WI38 (cell line): ENCODE measurements at regions not wholly inside any gene's neighbourhood (a gene's known extent, or its start where the extent isn't known, plus 50 kb on each side); places are given as distances from the start of the nearest gene placed in this dataset.

ENCODE experiments used
- H3K4me3 ChIP-seq: 2 replicates; pipeline ENCODE4 v1.5.1; 2011; ENCODE audit warnings: low read depth, mild to moderate bottlenecking, control low read depth, low read length
- TF ChIP-seq, protein P1 (sequence below): IDR thresholded peaks from 2 replicates; pipeline ENCODE4 v1.5.1; 2012; ENCODE audit warnings: low read depth, mild to moderate bottlenecking, control low read depth, low read length

- TF ChIP-seq, protein P1, sequence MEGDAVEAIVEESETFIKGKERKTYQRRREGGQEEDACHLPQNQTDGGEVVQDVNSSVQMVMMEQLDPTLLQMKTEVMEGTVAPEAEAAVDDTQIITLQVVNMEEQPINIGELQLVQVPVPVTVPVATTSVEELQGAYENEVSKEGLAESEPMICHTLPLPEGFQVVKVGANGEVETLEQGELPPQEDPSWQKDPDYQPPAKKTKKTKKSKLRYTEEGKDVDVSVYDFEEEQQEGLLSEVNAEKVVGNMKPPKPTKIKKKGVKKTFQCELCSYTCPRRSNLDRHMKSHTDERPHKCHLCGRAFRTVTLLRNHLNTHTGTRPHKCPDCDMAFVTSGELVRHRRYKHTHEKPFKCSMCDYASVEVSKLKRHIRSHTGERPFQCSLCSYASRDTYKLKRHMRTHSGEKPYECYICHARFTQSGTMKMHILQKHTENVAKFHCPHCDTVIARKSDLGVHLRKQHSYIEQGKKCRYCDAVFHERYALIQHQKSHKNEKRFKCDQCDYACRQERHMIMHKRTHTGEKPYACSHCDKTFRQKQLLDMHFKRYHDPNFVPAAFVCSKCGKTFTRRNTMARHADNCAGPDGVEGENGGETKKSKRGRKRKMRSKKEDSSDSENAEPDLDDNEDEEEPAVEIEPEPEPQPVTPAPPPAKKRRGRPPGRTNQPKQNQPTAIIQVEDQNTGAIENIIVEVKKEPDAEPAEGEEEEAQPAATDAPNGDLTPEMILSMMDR, result no peak
- no peak overlapping the region for H3K4me3 ChIP-seq
Measured at GRCh38 chr10:94220717-94221116, 142.0 kb downstream of the NOC3L start.

- TF ChIP-seq, protein P1, result no peak
- no peak overlapping the region for H3K4me3 ChIP-seq
Measured at GRCh38 chr10:94223702-94224370, 138.9 kb downstream of the NOC3L start.

DNA sequence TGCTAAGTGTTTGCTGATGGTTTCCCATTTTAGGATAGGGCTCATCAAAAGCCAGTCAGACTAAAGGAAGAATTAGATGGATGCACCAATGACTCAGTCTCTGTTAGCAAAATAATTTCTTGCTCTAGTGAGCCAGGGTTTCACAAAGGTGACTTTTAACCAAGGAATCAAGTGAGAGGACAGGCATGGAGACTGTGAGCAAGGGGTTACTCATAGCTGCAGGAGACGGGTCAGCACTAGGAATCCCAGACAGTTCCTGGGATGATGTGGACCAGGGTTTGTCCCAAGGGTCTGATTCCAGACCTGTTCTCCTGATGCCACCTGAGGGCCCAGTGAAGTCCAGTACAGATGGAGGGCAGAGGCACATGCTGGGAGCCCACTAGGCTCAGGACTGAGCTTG lies 138.1 kb downstream of the NOC3L start:
- TF ChIP-seq, protein P1, result no peak
- H3K4me3 ChIP-seq, result no peak overlapping the region

GRCh38 chr10:94225589-94225988 lies 137.2 kb downstream of the NOC3L start:
- TF ChIP-seq, protein P1, result peak; percentile 19; the same call in 1 of the 2 replicates
- no peak overlapping the region for H3K4me3 ChIP-seq

- TF ChIP-seq, protein P1, result no peak
- H3K4me3 ChIP-seq, result no peak overlapping the region
Measured at GRCh38 chr10:94230134-94230785, 132.5 kb downstream of the NOC3L start.

GRCh38 chr10:94232711-94233383 lies 129.9 kb downstream of the NOC3L start:
- TF ChIP-seq, protein P1, result no peak
- no peak overlapping the region for H3K4me3 ChIP-seq

- H3K4me3 ChIP-seq, result no peak overlapping the region
- TF ChIP-seq, protein P1, result no peak
Measured at GRCh38 chr10:94235461-94235860, 127.3 kb downstream of the NOC3L start.
